Renal pelvis (tissue), 1 donor: ENCODE measurements at regions not wholly inside any gene's neighbourhood (a gene's known extent, or its start where the extent isn't known, plus 50 kb on each side); places are given as distances from the start of the nearest gene placed in this dataset.
A peak's percentile ranks its signal among the peaks of the same experiment; 100 is the strongest.
"Not testable (repeated sequence)": the region's sequence is repeated elsewhere in the genome, so short reads cannot be mapped to it uniquely, and the experiment has no call there.

Experiments used
- DNase-seq: peaks from one replicate; pipeline ENCODE4 v3.0.0-alpha.2; 2013

GRCh38 chrX:25851141-25851540 is 287.0 kb upstream of the MAGEB18 start:
- no peak for DNase-seq

GRCh38 chrX:25853002-25853479 is 285.1 kb upstream of the MAGEB18 start:
- DNase-seq = no peak

- no peak for DNase-seq
Observed at GRCh38 chrX:25858273-25858880, 279.8 kb upstream of the MAGEB18 start.

GRCh38 chrX:25860322-25860721 is 277.8 kb upstream of the MAGEB18 start:
- DNase-seq = no peak

GRCh38 chrX:25869761-25870160 is 268.4 kb upstream of the MAGEB18 start:
- no peak for DNase-seq

GRCh38 chrX:25872786-25873185 is 265.4 kb upstream of the MAGEB18 start:
- no peak for DNase-seq

- DNase-seq = no peak
Observed at GRCh38 chrX:25873196-25873595, 264.9 kb upstream of the MAGEB18 start.

- no peak for DNase-seq
Observed at GRCh38 chrX:25878806-25879205, 259.3 kb upstream of the MAGEB18 start.

GRCh38 chrX:25882503-25882902 is 255.6 kb upstream of the MAGEB18 start:
- not testable (repeated sequence) for DNase-seq

GRCh38 chrX:25897758-25898157 is 240.4 kb upstream of the MAGEB18 start:
- no peak for DNase-seq

- not testable (repeated sequence) for DNase-seq
Observed at GRCh38 chrX:25905728-25906127, 232.4 kb upstream of the MAGEB18 start.

GRCh38 chrX:25925946-25926345 is 212.2 kb upstream of the MAGEB18 start:
- no peak for DNase-seq

- peak; percentile 29 for DNase-seq
Observed at GRCh38 chrX:25928316-25928715, 209.8 kb upstream of the MAGEB18 start.

- DNase-seq = no peak
Observed at GRCh38 chrX:25941087-25941486, 197.1 kb upstream of the MAGEB18 start.

GRCh38 chrX:25941559-25942250 is 196.4 kb upstream of the MAGEB18 start:
- DNase-seq = no peak

- DNase-seq = no peak
Observed at GRCh38 chrX:25968920-25969319, 169.2 kb upstream of the MAGEB18 start.

GRCh38 chrX:25976683-25977310 is 161.3 kb upstream of the MAGEB18 start:
- no peak for DNase-seq

- no peak for DNase-seq
Observed at GRCh38 chrX:25998687-25999086, 139.5 kb upstream of the MAGEB18 start.

- DNase-seq = no peak
Observed at GRCh38 chrX:26007462-26007861, 130.7 kb upstream of the MAGEB18 start.

GRCh38 chrX:26008042-26008441 is 130.1 kb upstream of the MAGEB18 start:
- DNase-seq = no peak

GRCh38 chrX:26008691-26009090 is 129.5 kb upstream of the MAGEB18 start:
- no peak for DNase-seq

- DNase-seq = no peak
Observed at GRCh38 chrX:26019386-26019785, 118.8 kb upstream of the MAGEB18 start.

- no peak for DNase-seq
Observed at GRCh38 chrX:26026179-26026578, 112.0 kb upstream of the MAGEB18 start.
